LNCaP clone FGC (cell line): ENCODE measurements at regions not wholly inside any gene's neighbourhood (a gene's known extent, or its start where the extent isn't known, plus 50 kb on each side); places are given as distances from the start of the nearest gene placed in this dataset.

Source experiments
- DNase-seq: peaks from one replicate; pipeline ENCODE4 v3.0.0-alpha.2; 2011; ENCODE audit warnings: low read depth
- H3K4me3 ChIP-seq: 2 replicates; pipeline ENCODE4 v1.5.1; 2011; ENCODE audit warnings: mild to moderate bottlenecking, low read depth, low read length, control low read depth
- TF ChIP-seq, protein P1 (sequence below): IDR thresholded peaks from 2 replicates; pipeline ENCODE4 v1.5.1; 2012; ENCODE audit warnings: mild to moderate bottlenecking; ENCODE audit not compliant: control insufficient read depth, insufficient read depth; ENCODE audit errors: extremely low read depth

DNA sequence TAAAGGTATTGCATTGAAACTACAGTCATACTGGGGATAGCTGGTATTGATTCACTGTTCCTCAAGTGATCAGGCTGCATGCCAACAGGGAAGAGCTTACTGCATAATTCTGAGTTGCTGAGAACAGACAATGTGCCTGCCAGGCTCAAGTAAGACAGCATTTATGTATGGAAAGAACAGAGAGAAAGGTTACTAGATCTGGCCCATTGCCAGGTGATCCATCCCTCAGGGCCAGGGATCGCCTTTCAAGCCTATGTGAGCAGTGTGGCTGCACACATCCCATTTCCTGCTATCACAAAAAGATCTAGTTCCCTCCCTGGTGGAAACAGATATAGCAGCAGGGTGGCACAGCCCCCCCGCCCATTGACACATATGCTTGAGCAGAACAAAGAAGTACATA, 254.0 kb downstream of the TMA16 start:
- TF ChIP-seq, protein P1, sequence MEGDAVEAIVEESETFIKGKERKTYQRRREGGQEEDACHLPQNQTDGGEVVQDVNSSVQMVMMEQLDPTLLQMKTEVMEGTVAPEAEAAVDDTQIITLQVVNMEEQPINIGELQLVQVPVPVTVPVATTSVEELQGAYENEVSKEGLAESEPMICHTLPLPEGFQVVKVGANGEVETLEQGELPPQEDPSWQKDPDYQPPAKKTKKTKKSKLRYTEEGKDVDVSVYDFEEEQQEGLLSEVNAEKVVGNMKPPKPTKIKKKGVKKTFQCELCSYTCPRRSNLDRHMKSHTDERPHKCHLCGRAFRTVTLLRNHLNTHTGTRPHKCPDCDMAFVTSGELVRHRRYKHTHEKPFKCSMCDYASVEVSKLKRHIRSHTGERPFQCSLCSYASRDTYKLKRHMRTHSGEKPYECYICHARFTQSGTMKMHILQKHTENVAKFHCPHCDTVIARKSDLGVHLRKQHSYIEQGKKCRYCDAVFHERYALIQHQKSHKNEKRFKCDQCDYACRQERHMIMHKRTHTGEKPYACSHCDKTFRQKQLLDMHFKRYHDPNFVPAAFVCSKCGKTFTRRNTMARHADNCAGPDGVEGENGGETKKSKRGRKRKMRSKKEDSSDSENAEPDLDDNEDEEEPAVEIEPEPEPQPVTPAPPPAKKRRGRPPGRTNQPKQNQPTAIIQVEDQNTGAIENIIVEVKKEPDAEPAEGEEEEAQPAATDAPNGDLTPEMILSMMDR, result no peak
- no peak for DNase-seq
- H3K4me3 ChIP-seq, result no peak overlapping the region

DNA sequence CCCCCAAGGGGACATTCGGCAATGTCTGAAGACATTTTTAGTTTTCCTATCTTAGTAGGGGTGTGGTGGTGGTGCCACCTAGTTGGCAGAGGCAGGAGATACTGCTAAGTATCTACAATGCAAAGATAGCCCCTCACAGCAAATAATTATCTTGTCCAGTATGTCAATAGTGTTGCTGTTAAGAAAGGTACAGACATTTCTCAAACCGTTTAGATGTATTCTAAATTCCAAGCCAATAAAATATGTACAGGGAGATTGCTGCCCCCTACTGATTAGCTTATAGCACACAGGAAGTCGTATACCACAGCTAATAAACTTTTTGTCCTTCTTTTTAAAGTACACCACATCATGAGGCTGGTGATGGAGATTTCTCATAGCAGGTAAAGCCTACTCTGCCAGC, 260.5 kb downstream of the TMA16 start:
- TF ChIP-seq, protein P1, result peak; percentile 40
- no peak for DNase-seq
- H3K4me3 ChIP-seq, result no peak overlapping the region

DNA sequence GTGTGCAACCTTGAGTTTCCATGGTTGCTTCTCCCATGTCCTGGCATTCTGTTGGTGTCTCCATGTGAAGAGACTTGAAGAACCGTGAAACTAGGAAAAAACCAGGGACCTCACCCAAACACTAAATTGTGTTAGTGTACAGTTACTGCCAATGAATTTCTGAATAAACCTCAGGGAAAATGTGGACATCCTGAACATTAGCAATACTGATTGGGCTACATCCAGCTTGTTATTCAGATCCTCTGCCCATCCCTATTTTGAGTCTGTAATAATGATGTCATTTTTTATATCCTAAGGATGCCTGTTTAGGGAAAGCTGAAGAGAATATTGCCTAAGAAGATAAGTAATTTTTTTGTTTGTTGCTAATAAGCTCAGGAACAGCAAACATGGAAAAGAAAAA, 262.7 kb downstream of the TMA16 start:
- TF ChIP-seq, protein P1, result no peak
- DNase-seq, result no peak
- H3K4me3 ChIP-seq, result no peak overlapping the region

DNA sequence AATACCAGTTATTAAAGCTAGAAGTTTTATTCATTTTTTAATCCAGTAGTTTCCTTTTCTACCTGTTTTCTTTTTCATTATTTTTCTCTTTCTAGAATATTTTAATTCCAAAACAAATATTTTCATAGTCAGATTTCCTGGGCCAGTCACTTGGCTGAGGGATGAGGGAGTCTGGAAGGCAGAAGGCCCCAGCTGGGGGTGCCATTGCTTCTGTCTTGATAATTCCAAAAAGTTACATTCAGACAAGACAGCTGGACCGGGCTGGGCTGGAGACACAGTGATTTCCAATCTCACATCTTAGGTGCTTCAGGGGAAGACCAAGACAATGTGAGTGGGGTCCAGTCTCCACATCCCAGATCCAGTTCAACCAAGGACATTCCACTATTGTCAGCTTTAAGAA, 263.5 kb downstream of the TMA16 start:
- DNase-seq, result no peak
- TF ChIP-seq, protein P1, result 0 out of 2 replicates have a peak, but pooled peaks have one; percentile 2
- H3K4me3 ChIP-seq, result no peak overlapping the region

DNA sequence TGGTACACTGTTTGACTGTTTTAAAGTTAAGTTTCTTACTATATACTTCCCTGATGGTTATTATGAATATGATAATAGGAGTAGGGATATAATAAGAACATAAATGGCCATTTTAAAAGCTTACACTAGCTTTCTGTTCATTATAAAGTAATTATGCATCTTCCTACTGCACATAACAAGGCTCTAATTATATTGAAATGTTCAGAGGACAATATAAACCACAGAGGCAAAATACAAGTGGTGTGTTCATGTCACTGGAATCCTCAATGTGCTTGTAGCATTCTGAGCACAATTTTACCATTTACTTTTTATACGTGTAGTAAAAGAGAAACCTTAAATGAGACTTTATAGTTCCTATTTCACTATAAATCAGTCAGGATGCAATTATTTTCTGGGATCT, 268.3 kb downstream of the TMA16 start:
- DNase-seq, result no peak
- no peak overlapping the region for H3K4me3 ChIP-seq
- TF ChIP-seq, protein P1, result no peak

DNA sequence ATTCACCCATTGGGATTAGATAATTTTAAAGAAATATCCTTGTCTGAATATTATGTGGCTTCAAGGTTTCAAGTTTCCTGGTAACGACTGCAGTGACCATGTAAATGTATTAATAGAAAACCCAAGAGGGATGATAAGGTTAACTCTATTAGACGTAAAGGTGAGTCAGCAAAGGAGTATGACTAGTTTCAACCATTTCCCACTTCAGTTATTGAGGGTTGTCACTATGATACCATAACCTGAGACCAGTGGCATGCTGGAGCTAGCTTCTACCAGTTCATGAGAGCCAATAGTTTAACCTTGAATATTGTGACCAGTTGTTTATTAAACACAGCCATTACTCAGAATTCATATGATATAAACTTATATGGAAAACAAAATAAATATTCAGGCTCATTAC, 270.1 kb downstream of the TMA16 start:
- H3K4me3 ChIP-seq, result no peak overlapping the region
- DNase-seq, result no peak
- TF ChIP-seq, protein P1, result no peak

DNA sequence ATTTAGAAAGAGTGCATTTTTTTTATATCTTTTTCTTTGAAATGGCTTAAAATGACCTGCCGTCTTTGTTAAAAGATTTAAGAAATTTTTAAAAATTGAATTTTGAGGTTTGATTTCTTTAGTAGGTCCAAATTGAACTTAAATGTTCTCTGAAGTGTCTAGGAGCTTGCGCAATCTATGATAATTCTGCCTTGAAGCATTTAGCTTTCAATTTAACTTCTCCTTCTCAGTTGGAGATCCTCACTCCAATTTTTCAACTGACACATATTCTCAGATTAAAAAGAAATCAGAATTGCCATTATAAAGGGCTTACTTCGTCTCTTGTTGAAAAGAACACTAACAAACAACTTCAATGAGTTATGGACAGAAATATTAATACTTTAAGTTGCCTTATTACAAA, 273.5 kb downstream of the TMA16 start:
- TF ChIP-seq, protein P1, result no peak
- no peak overlapping the region for H3K4me3 ChIP-seq
- DNase-seq, result no peak
